Neuronal stem cell (in vitro differentiated cells): ENCODE measurements at regions not wholly inside any gene's neighbourhood (a gene's known extent, or its start where the extent isn't known, plus 50 kb on each side); places are given as distances from the start of the nearest gene placed in this dataset.

ENCODE experiments used
- DNase-seq: peaks from one replicate; pipeline ENCODE4 v3.0.0-alpha.2; 2013; ENCODE audit warnings: low spot score
- H2AFZ ChIP-seq: one replicate; pipeline ENCODE4 v1.6.1; 2013; ENCODE audit warnings: mild to moderate bottlenecking, low read length, inconsistent platforms
- H2AK5ac ChIP-seq: 2 replicates; pipeline ENCODE4 v1.6.1; 2013; ENCODE audit warnings: low read depth, mild to moderate bottlenecking, inconsistent platforms, low read length, moderate library complexity, mixed read lengths
- H2BK120ac ChIP-seq: 2 replicates; pipeline ENCODE4 v1.6.1; 2013; ENCODE audit warnings: low read depth, mild to moderate bottlenecking, inconsistent platforms, low read length, moderate library complexity, mixed read lengths
- H2BK12ac ChIP-seq: one replicate; pipeline ENCODE4 v1.6.1; 2013; ENCODE audit warnings: low read length, inconsistent platforms
- H2BK15ac ChIP-seq: 2 replicates; pipeline ENCODE4 v1.6.1; 2013; ENCODE audit warnings: mild to moderate bottlenecking, low read length, inconsistent platforms, mixed read lengths
- H2BK5ac ChIP-seq: one replicate; pipeline ENCODE4 v1.6.1; 2013; ENCODE audit warnings: inconsistent platforms, mild to moderate bottlenecking, low read length, moderate library complexity
- H3K14ac ChIP-seq: one replicate; pipeline ENCODE4 v1.6.1; 2013; ENCODE audit warnings: low read length, inconsistent platforms
- H3K18ac ChIP-seq: 2 replicates; pipeline ENCODE4 v1.6.1; 2013; ENCODE audit warnings: low read length, inconsistent platforms
- H3K23ac ChIP-seq: 2 replicates; pipeline ENCODE4 v1.6.1; 2013; ENCODE audit warnings: low read depth, mild to moderate bottlenecking, mixed read lengths, low read length, inconsistent platforms; ENCODE audit not compliant: poor library complexity
- H3K27ac ChIP-seq: replicated peaks from 3 replicates; pipeline ENCODE4 v1.5.1; 2013; ENCODE audit warnings: low read length, inconsistent platforms
- H3K27me3 ChIP-seq, 3 experiments: 2 replicates each; pipeline ENCODE4 v1.6.1; 2013; ENCODE audit warnings: low read length in 3 of 3, mild to moderate bottlenecking in 2 of 3, inconsistent platforms in 1 of 3, low read depth in 1 of 3, mixed read lengths in 1 of 3, moderate library complexity in 1 of 3; ENCODE audit not compliant: control insufficient read depth in 3 of 3, insufficient read depth in 3 of 3
- H3K36me3 ChIP-seq, 2 donors: replicated peaks in 1 of 2; 2 replicates each; pipeline ENCODE4 v1.6.1; 2013; ENCODE audit warnings: low read length in 2 of 2; ENCODE audit not compliant: control insufficient read depth in 2 of 2, insufficient read depth in 2 of 2
- H3K4ac ChIP-seq: 2 replicates; pipeline ENCODE4 v1.6.1; 2013; ENCODE audit warnings: inconsistent platforms, mild to moderate bottlenecking, low read length, moderate library complexity
- H3K4me1 ChIP-seq, 2 donors: 1 replicate in 1 of 2; 2 replicates in 1 of 2; pipeline ENCODE4 v1.6.1; 2013; ENCODE audit warnings: low read length in 2 of 2, low read depth in 1 of 2; ENCODE audit not compliant: control insufficient read depth in 2 of 2, insufficient read depth in 1 of 2
- H3K4me2 ChIP-seq: one replicate; pipeline ENCODE4 v1.6.1; 2013; ENCODE audit warnings: mild to moderate bottlenecking, low read length, inconsistent platforms; ENCODE audit not compliant: insufficient read depth, poor library complexity, severe bottlenecking
- H3K4me3 ChIP-seq, 2 donors: 2 replicates each; pipeline ENCODE4 v1.5.1; 2013; ENCODE audit warnings: low read length in 2 of 2, mild to moderate bottlenecking in 2 of 2, inconsistent platforms in 1 of 2, moderate library complexity in 1 of 2
- H3K79me1 ChIP-seq: one replicate; pipeline ENCODE4 v1.6.1; 2013; ENCODE audit warnings: low read depth, mild to moderate bottlenecking, inconsistent platforms, low read length, moderate library complexity
- H3K9ac ChIP-seq: one replicate; pipeline ENCODE4 v1.6.1; 2013; ENCODE audit warnings: mild to moderate bottlenecking, low read depth, low read length, inconsistent platforms; ENCODE audit not compliant: poor library complexity
- H3K9me3 ChIP-seq, 2 donors: replicated peaks in 1 of 2; 2 replicates each; pipeline versions ENCODE3 to v1.6.1; 2013; ENCODE audit warnings: low read length in 2 of 2, mild to moderate bottlenecking in 2 of 2, inconsistent platforms in 1 of 2, low read depth in 1 of 2, mixed read lengths in 1 of 2, moderate library complexity in 1 of 2; ENCODE audit not compliant: control insufficient read depth in 2 of 2, insufficient read depth in 1 of 2
- H4K8ac ChIP-seq: one replicate; pipeline ENCODE4 v1.6.1; 2013; ENCODE audit warnings: low read depth, mild to moderate bottlenecking, inconsistent platforms, low read length, moderate library complexity
- H4K91ac ChIP-seq: one replicate; pipeline ENCODE4 v1.6.1; 2013; ENCODE audit warnings: low read length, low read depth, mild to moderate bottlenecking, inconsistent platforms; ENCODE audit not compliant: poor library complexity
- WGBS, 2 donors: extraction: QIAGEN DNeasy Blood & Tissue Kit; methylation state at CpG; one replicate each; pipeline ENCODE4 v1.1.7; 2013; ENCODE audit warnings: missing lambda C conversion rate in 2 of 2, mixed read lengths in 1 of 2; ENCODE audit not compliant: insufficient read length in 2 of 2, insufficient replicate concordance in 1 of 2; ENCODE audit errors: extremely low coverage in 2 of 2; 5-methylcytosine and 5-hydroxymethylcytosine counted together

- no CpG with 5 or more reads among the region's 8 CpGs for WGBS, 2 donors
- H2AK5ac ChIP-seq, result no peak overlapping the region
- no peak for DNase-seq
- no peak overlapping the region for H4K8ac ChIP-seq
- H3K9ac ChIP-seq, result no peak overlapping the region
- H3K4me1 ChIP-seq, result peaks cover 5 to 6% of the 10 kb centered on the region in 2 donors
- no peak overlapping the region for H2BK12ac ChIP-seq
- H2BK5ac ChIP-seq, result no peak overlapping the region
- no peak overlapping the region for H2BK120ac ChIP-seq
- H3K27me3 ChIP-seq, result no peaks in the 10 kb centered on the region
- no peak overlapping the region for H3K18ac ChIP-seq
- no peaks in the 10 kb centered on the region for H3K36me3 ChIP-seq
- no peaks in the 10 kb centered on the region for H3K9me3 ChIP-seq
- no peak overlapping the region for H3K4ac ChIP-seq
- H3K4me2 ChIP-seq, result no peak overlapping the region
- H3K27ac ChIP-seq, result no peak overlapping the region
- H2BK15ac ChIP-seq, result no peak overlapping the region
- no peak overlapping the region for H3K23ac ChIP-seq
- no peak overlapping the region for H2AFZ ChIP-seq
- H3K4me3 ChIP-seq, result no peak overlapping the region
- H3K79me1 ChIP-seq, result no peaks in the 10 kb centered on the region
- no peak overlapping the region for H4K91ac ChIP-seq
- no peak overlapping the region for H3K14ac ChIP-seq
These were observed 146.9 kb downstream of the TM9SF2 start for GRCh38 chr13:99648066-99648665.

- Histone ChIP-seq H3K18ac (no peak overlapping the region), H2BK5ac (no peak overlapping the region), H2AK5ac (no peak overlapping the region), H2AFZ (no peak overlapping the region), H3K4me3 (no peak overlapping the region), H4K8ac (no peak overlapping the region), H3K14ac (no peak overlapping the region), H3K9me3 (no peaks in the 10 kb centered on the region), H2BK12ac (no peak overlapping the region), H3K9ac (no peak overlapping the region), H3K23ac (no peak overlapping the region), H3K36me3 (no peaks in the 10 kb centered on the region), H3K27ac (no peak overlapping the region), H3K4ac (no peak overlapping the region), H2BK120ac (no peak overlapping the region), H4K91ac (no peak overlapping the region), H3K27me3 (no peaks in the 10 kb centered on the region), H2BK15ac (no peak overlapping the region), H3K4me1 (peaks cover 5 to 6% of the 10 kb centered on the region in 2 donors), H3K4me2 (no peak overlapping the region), H3K79me1 (no peaks in the 10 kb centered on the region)
- no peak for DNase-seq
- no CpG with 5 or more reads among the region's 4 CpGs for WGBS, 2 donors
These were observed 146.3 kb downstream of the TM9SF2 start for GRCh38 chr13:99647596-99647985.

GRCh38 chr13:99646866-99647595 is 145.8 kb downstream of the TM9SF2 start:
- WGBS, 2 donors, result no CpG with 5 or more reads among the region's 8 CpGs
- H3K27me3 ChIP-seq, result no peaks in the 10 kb centered on the region
- H3K27ac ChIP-seq, result no peak overlapping the region
- H2BK12ac ChIP-seq, result no peak overlapping the region
- H2AFZ ChIP-seq, result no peak overlapping the region
- H2BK15ac ChIP-seq, result peak overlapping the region; percentile 83
- H3K14ac ChIP-seq, result no peak overlapping the region
- H3K9me3 ChIP-seq, result no peaks in the 10 kb centered on the region
- no peak overlapping the region for H4K8ac ChIP-seq
- H2AK5ac ChIP-seq, result no peak overlapping the region
- no peak for DNase-seq
- no peak overlapping the region for H2BK120ac ChIP-seq
- no peak overlapping the region for H3K9ac ChIP-seq
- H3K36me3 ChIP-seq, result no peaks in the 10 kb centered on the region
- H3K79me1 ChIP-seq, result no peaks in the 10 kb centered on the region
- H3K4me2 ChIP-seq, result no peak overlapping the region
- no peak overlapping the region for H3K4ac ChIP-seq
- peak overlapping the region; percentile 50 for H3K18ac ChIP-seq
- no peak overlapping the region for H4K91ac ChIP-seq
- no peak overlapping the region for H3K4me3 ChIP-seq
- H2BK5ac ChIP-seq, result no peak overlapping the region
- peaks cover 5 to 6% of the 10 kb centered on the region in 2 donors for H3K4me1 ChIP-seq
- no peak overlapping the region for H3K23ac ChIP-seq

- H3K4me2 ChIP-seq, result no peak overlapping the region
- H3K4ac ChIP-seq, result no peak overlapping the region
These were observed 141.6 kb downstream of the TM9SF2 start for GRCh38 chr13:99642841-99643240.

More at GRCh38 chr13:99642841-99643240, 141.6 kb downstream of the TM9SF2 start:
- no peak overlapping the region for H3K9ac ChIP-seq
- no peak overlapping the region for H2BK120ac ChIP-seq
- H3K79me1 ChIP-seq, result no peaks in the 10 kb centered on the region
- H2BK15ac ChIP-seq, result no peak overlapping the region
- no peak overlapping the region for H3K23ac ChIP-seq
- no peak overlapping the region for H2BK12ac ChIP-seq
- H3K4me3 ChIP-seq, result no peak overlapping the region
- no CpG with 5 or more reads among the region's 3 CpGs for WGBS, 2 donors
- no peak overlapping the region for H2AK5ac ChIP-seq
- no peak overlapping the region for H2BK5ac ChIP-seq
- H3K36me3 ChIP-seq, result no peaks in the 10 kb centered on the region
- H3K18ac ChIP-seq, result no peak overlapping the region
- no peaks in the 10 kb centered on the region for H3K27me3 ChIP-seq
- no peak overlapping the region for H4K91ac ChIP-seq
- no peak overlapping the region for H4K8ac ChIP-seq
- no peak overlapping the region for H2AFZ ChIP-seq
- no peaks in the 10 kb centered on the region for H3K9me3 ChIP-seq
- no peak overlapping the region for H3K14ac ChIP-seq
- no peak overlapping the region for H3K27ac ChIP-seq
- no peak for DNase-seq
- peaks cover 0 to 3% of the 10 kb centered on the region in 2 donors for H3K4me1 ChIP-seq
